RWPE2 (cell line): ENCODE measurements at regions not wholly inside any gene's neighbourhood (a gene's known extent, or its start where the extent isn't known, plus 50 kb on each side); places are given as distances from the start of the nearest gene placed in this dataset.

Source experiments
- ATAC-seq: fragments of 200-7000 bp; cut with Tn5 transposase; 3 replicates; pipeline ENCODE4 v1.9.1; 2021; ENCODE audit warnings: low read depth
- DNase-seq: peaks from one replicate; pipeline ENCODE4 v3.0.0-alpha.2; 2020; ENCODE audit warnings: low spot score
- H3K27ac ChIP-seq: fragments of 450-650 bp; 2 replicates; pipeline ENCODE4 v1.5.1; 2017; ENCODE audit warnings: mild to moderate bottlenecking; ENCODE audit not compliant: poor library complexity, severe bottlenecking
- H3K27me3 ChIP-seq: fragments of 250-450 bp; sonication (Bioruptor Pico); 2 replicates; pipeline ENCODE4 v1.5.1; 2021; ENCODE audit warnings: mild to moderate bottlenecking, moderate library complexity; ENCODE audit not compliant: insufficient read depth, poor library complexity, severe bottlenecking
- H3K36me3 ChIP-seq: fragments of 250-450 bp; sonication (Bioruptor Pico); 2 replicates; pipeline ENCODE4 v1.5.1; 2020; ENCODE audit warnings: low read depth, mild to moderate bottlenecking, moderate library complexity
- H3K4me1 ChIP-seq: fragments of 250-450 bp; sonication (Bioruptor Pico); 2 replicates; pipeline ENCODE4 v1.5.1; 2021; ENCODE audit warnings: mild to moderate bottlenecking, moderate library complexity; ENCODE audit not compliant: insufficient read depth, poor library complexity, severe bottlenecking
- H3K4me3 ChIP-seq: fragments of 250-450 bp; sonication (Bioruptor Pico); 2 replicates; pipeline ENCODE4 v1.5.1; 2021; ENCODE audit warnings: mild to moderate bottlenecking, moderate library complexity; ENCODE audit not compliant: severe bottlenecking
- H3K9me3 ChIP-seq: fragments of 250-450 bp; sonication (Bioruptor Pico); 2 replicates; pipeline ENCODE4 v1.5.1; 2021; ENCODE audit warnings: mild to moderate bottlenecking, moderate library complexity; ENCODE audit not compliant: severe bottlenecking
- CTCF ChIP-seq: fragments of 450-650 bp; IDR thresholded peaks from one replicate; pipeline ENCODE4 v1.5.1; 2017; ENCODE audit warnings: mild to moderate bottlenecking, moderate library complexity; ENCODE audit not compliant: poor library complexity, severe bottlenecking

GRCh38 chr6:6474170-6474920 lies 114.2 kb upstream of the LY86 start:
- Histone ChIP-seq H3K27me3 (no peaks in the 10 kb centered on the region), H3K27ac (no peak overlapping the region), H3K9me3 (no peaks in the 10 kb centered on the region), H3K36me3 (no peaks in the 10 kb centered on the region), H3K4me3 (no peak overlapping the region), H3K4me1 (peaks cover 4% of the 10 kb centered on the region)
- TF ChIP-seq CTCF = no peak
- no peak for DNase-seq
- no peak for ATAC-seq

GRCh38 chr6:6479785-6480184 lies 108.7 kb upstream of the LY86 start:
- no peak for DNase-seq
- no peak for TF ChIP-seq CTCF
- no peak for ATAC-seq

GRCh38 chr6:6482256-6482655 lies 106.3 kb upstream of the LY86 start:
- H3K4me1 ChIP-seq = no peaks in the 10 kb centered on the region
- no peak for TF ChIP-seq CTCF
- no peaks in the 10 kb centered on the region for H3K27me3 ChIP-seq
- H3K36me3 ChIP-seq = no peaks in the 10 kb centered on the region
- no peaks in the 10 kb centered on the region for H3K9me3 ChIP-seq
- no peak overlapping the region for H3K27ac ChIP-seq
- ATAC-seq = no peak
- H3K4me3 ChIP-seq = no peak overlapping the region
- DNase-seq = no peak

More at GRCh38 chr6:6479785-6480184, 108.7 kb upstream of the LY86 start:
- Histone ChIP-seq H3K27ac (no peak overlapping the region), H3K9me3 (no peaks in the 10 kb centered on the region), H3K36me3 (no peaks in the 10 kb centered on the region), H3K4me3 (no peak overlapping the region), H3K27me3 (no peaks in the 10 kb centered on the region), H3K4me1 (no peaks in the 10 kb centered on the region)

- TF ChIP-seq CTCF = no peak
Observed at GRCh38 chr6:6483168-6483567, 105.4 kb upstream of the LY86 start.

GRCh38 chr6:6483733-6484132 lies 104.8 kb upstream of the LY86 start:
- TF ChIP-seq CTCF = no peak
- Histone ChIP-seq H3K4me3 (no peak overlapping the region), H3K36me3 (no peaks in the 10 kb centered on the region), H3K27ac (no peak overlapping the region), H3K4me1 (no peaks in the 10 kb centered on the region), H3K27me3 (no peaks in the 10 kb centered on the region), H3K9me3 (no peaks in the 10 kb centered on the region)
- DNase-seq = no peak
- no peak for ATAC-seq

More at GRCh38 chr6:6483168-6483567, 105.4 kb upstream of the LY86 start:
- Histone ChIP-seq H3K27ac (no peak overlapping the region), H3K4me3 (no peak overlapping the region), H3K4me1 (no peaks in the 10 kb centered on the region), H3K9me3 (no peaks in the 10 kb centered on the region), H3K27me3 (no peaks in the 10 kb centered on the region), H3K36me3 (no peaks in the 10 kb centered on the region)
- no peak for ATAC-seq
- DNase-seq = no peak
